Endothelial cell of umbilical vein (primary cell): ENCODE measurements at regions not wholly inside any gene's neighbourhood (a gene's known extent, or its start where the extent isn't known, plus 50 kb on each side); places are given as distances from the start of the nearest gene placed in this dataset.

Experiments
- CTCF ChIP-seq, 2 donors: IDR thresholded peaks; 1 replicate in 1 of 2; 2 replicates in 1 of 2; pipeline ENCODE4 v1.5.1; 2011; ENCODE audit warnings: low read length in 2 of 2, mild to moderate bottlenecking in 2 of 2, moderate library complexity in 2 of 2, control low read depth in 1 of 2, inconsistent platforms in 1 of 2, low read depth in 1 of 2; ENCODE audit not compliant: insufficient read depth in 1 of 2; ENCODE audit errors: extremely low read depth in 1 of 2
- EZH2 ChIP-seq: IDR thresholded peaks from 2 replicates; pipeline ENCODE4 v1.6.1; 2012; ENCODE audit warnings: borderline replicate concordance, low read depth, mild to moderate bottlenecking, moderate library complexity, low read length, inconsistent platforms; ENCODE audit not compliant: severe bottlenecking
- POLR2A ChIP-seq: IDR thresholded peaks from 2 replicates; pipeline ENCODE4 v1.6.1; 2012; ENCODE audit warnings: low read depth, mild to moderate bottlenecking, control low read depth, low read length
- POLR2AphosphoS5 ChIP-seq: IDR thresholded peaks from 2 replicates; pipeline ENCODE4 v1.6.1; 2012; ENCODE audit warnings: low read depth, mild to moderate bottlenecking, control low read depth, low read length, moderate library complexity; ENCODE audit not compliant: insufficient read depth

- TF ChIP-seq CTCF (IDR thresholded peaks at IDR 0.05; ENCODE audit: extremely low read depth in 1 of 2, insufficient read depth in 1 of 2, low read depth in 1 of 2, low read length in 2 of 2) (no peak), POLR2A (no peak), POLR2AphosphoS5 (no peak), EZH2 (no peak)
Observed at GRCh38 chr6:26246058-26246457, 118.9 kb upstream of the BTN3A2 start.
